Liver (tissue), 8 donors: ENCODE measurements at regions not wholly inside any gene's neighbourhood (a gene's known extent, or its start where the extent isn't known, plus 50 kb on each side); places are given as distances from the start of the nearest gene placed in this dataset.

Source experiments
- DNase-seq: peaks from one replicate; pipeline ENCODE4 v3.0.0-alpha.2; 2017; ENCODE audit warnings: low spot score
- H3K27ac ChIP-seq, 2 donors: one replicate each; pipeline ENCODE4 v1.7.0; 2013; ENCODE audit warnings: inconsistent platforms in 2 of 2, low read length in 2 of 2, control low read depth in 1 of 2, low read depth in 1 of 2, mild to moderate bottlenecking in 1 of 2
- H3K27me3 ChIP-seq, 4 donors: one replicate each; pipeline versions ENCODE4 v1.6.1 to v1.7.0; 2013; ENCODE audit warnings: low read length in 3 of 4, inconsistent platforms in 1 of 4, mild to moderate bottlenecking in 1 of 4, moderate library complexity in 1 of 4; ENCODE audit not compliant: control insufficient read depth in 4 of 4, insufficient read depth in 4 of 4
- H3K36me3 ChIP-seq, 4 donors: one replicate each; pipeline versions ENCODE4 v1.6.1 to v1.7.0; 2013; ENCODE audit warnings: low read length in 3 of 4, mild to moderate bottlenecking in 3 of 4, low read depth in 1 of 4, moderate library complexity in 1 of 4; ENCODE audit not compliant: control insufficient read depth in 4 of 4, insufficient read depth in 3 of 4
- H3K4me1 ChIP-seq, 4 donors: one replicate each; pipeline versions ENCODE4 v1.6.1 to v1.7.0; 2013; ENCODE audit warnings: low read length in 3 of 4, mild to moderate bottlenecking in 3 of 4, moderate library complexity in 1 of 4; ENCODE audit not compliant: control insufficient read depth in 4 of 4, insufficient read depth in 4 of 4
- H3K4me3 ChIP-seq, 3 donors: one replicate each; pipeline versions ENCODE4 v1.6.1 to v1.7.0; 2013; ENCODE audit warnings: low read length in 3 of 3, control low read depth in 1 of 3, low read depth in 1 of 3, mild to moderate bottlenecking in 1 of 3
- H3K9ac ChIP-seq, 2 donors: one replicate each; pipeline ENCODE4 v1.7.0; 2013; ENCODE audit warnings: low read length in 2 of 2, mild to moderate bottlenecking in 2 of 2, moderate library complexity in 2 of 2, control low read depth in 1 of 2, low read depth in 1 of 2
- H3K9me3 ChIP-seq, 4 donors: one replicate each; pipeline versions ENCODE4 v1.6.1 to v1.7.0; 2013; ENCODE audit warnings: low read length in 3 of 4; ENCODE audit not compliant: control insufficient read depth in 4 of 4
- ATF3 ChIP-seq: IDR thresholded peaks from 2 replicates; pipeline ENCODE4 v1.6.1; 2016; ENCODE audit warnings: antibody characterized with exemption
- CTCF ChIP-seq: fragments of 150-350 bp; IDR thresholded peaks from 2 replicates; pipeline ENCODE4 v1.5.1; 2017; ENCODE audit warnings: improper control_type of control experiment, low read depth, low read length; ENCODE audit not compliant: missing input control
- EGR1 ChIP-seq, 2 donors: IDR thresholded peaks; 2 replicates each; pipeline ENCODE4 v1.6.1; 2016 to 2018; ENCODE audit warnings: antibody characterized with exemption in 2 of 2, low read depth in 2 of 2
- FOXA1 ChIP-seq: IDR thresholded peaks from 2 replicates; pipeline ENCODE4 v1.6.1; 2016; ENCODE audit warnings: antibody characterized with exemption
- FOXA2 ChIP-seq: IDR thresholded peaks from 2 replicates; pipeline ENCODE4 v1.6.1; 2016; ENCODE audit warnings: antibody characterized with exemption
- GABPA ChIP-seq, 2 donors: IDR thresholded peaks in 1 of 2; conservative IDR thresholded peaks in 1 of 2; 2 replicates each; pipeline ENCODE4 v1.6.1; 2016; ENCODE audit warnings: antibody characterized with exemption in 2 of 2, mild to moderate bottlenecking in 1 of 2, moderate library complexity in 1 of 2
- HNF4A ChIP-seq, 2 donors: conservative IDR thresholded peaks; 2 replicates each; pipeline ENCODE4 v1.6.1; 2016; ENCODE audit warnings: antibody characterized with exemption in 2 of 2, mild to moderate bottlenecking in 2 of 2
- HNF4G ChIP-seq: IDR thresholded peaks from 2 replicates; pipeline ENCODE4 v1.6.1; 2016; ENCODE audit warnings: antibody characterized with exemption
- JUND ChIP-seq, 2 donors: IDR thresholded peaks; 2 replicates each; pipeline ENCODE4 v1.6.1; 2016; ENCODE audit warnings: antibody characterized with exemption in 2 of 2
- MAX ChIP-seq: IDR thresholded peaks from 2 replicates; pipeline ENCODE4 v1.6.1; 2016; ENCODE audit warnings: antibody characterized with exemption
- NR2F2 ChIP-seq: IDR thresholded peaks from 2 replicates; pipeline ENCODE4 v1.6.1; 2016; ENCODE audit warnings: antibody characterized with exemption
- RAD21 ChIP-seq, 2 donors: IDR thresholded peaks; 2 replicates each; pipeline ENCODE4 v1.6.1; 2016; ENCODE audit warnings: antibody characterized with exemption in 2 of 2, mild to moderate bottlenecking in 2 of 2
- REST ChIP-seq: IDR thresholded peaks from 2 replicates; pipeline ENCODE4 v1.6.1; 2016; ENCODE audit warnings: antibody characterized with exemption, mild to moderate bottlenecking
- RXRA ChIP-seq, 2 donors: IDR thresholded peaks; 2 replicates each; pipeline ENCODE4 v1.6.1; 2017 to 2018; ENCODE audit warnings: antibody characterized with exemption in 2 of 2, mild to moderate bottlenecking in 1 of 2
- SP1 ChIP-seq: IDR thresholded peaks from 2 replicates; pipeline ENCODE4 v1.6.1; 2018; ENCODE audit warnings: antibody characterized with exemption, mild to moderate bottlenecking
- TAF1 ChIP-seq: conservative IDR thresholded peaks from 2 replicates; pipeline ENCODE4 v1.6.1; 2016; ENCODE audit warnings: antibody characterized with exemption, mild to moderate bottlenecking
- YY1 ChIP-seq: IDR thresholded peaks from 2 replicates; pipeline ENCODE4 v1.6.1; 2016; ENCODE audit warnings: antibody characterized with exemption, mild to moderate bottlenecking
- ZBTB33 ChIP-seq: IDR thresholded peaks from 2 replicates; pipeline ENCODE4 v1.6.1; 2016; ENCODE audit warnings: antibody characterized with exemption
- WGBS: extraction: QIAGEN DNeasy Blood & Tissue Kit; methylation state at CpG from one replicate; pipeline ENCODE4 v1.1.7; 2013; 5-methylcytosine and 5-hydroxymethylcytosine counted together
- donor health status: healthy.
- donor health status: healthy.
- donor health status: healthy.
- donor health status: healthy.
- donor health status: healthy.

- DNase-seq: no peak
- WGBS: 84% methylated on average over 2 of the region's 2 CpGs
- Histone ChIP-seq H3K4me1 (no peaks in the 10 kb centered on the region), H3K36me3 (no peaks in the 10 kb centered on the region), H3K4me3 (no peak overlapping the region), H3K27ac (no peak overlapping the region), H3K27me3 (no peaks in the 10 kb centered on the region), H3K9ac (no peak overlapping the region), H3K9me3 (no peaks in the 10 kb centered on the region)
- TF ChIP-seq CTCF (no peak), RXRA (IDR thresholded peaks at IDR 0.05) (no peak), TAF1 (no peak), NR2F2 (no peak)
These were observed 200.2 kb upstream of the RBFOX1 start for GRCh38 chr16:7132465-7132864.

- Histone ChIP-seq H3K36me3 (no peaks in the 10 kb centered on the region), H3K4me1 (no peaks in the 10 kb centered on the region), H3K4me3 (no peak overlapping the region), H3K27ac (no peak overlapping the region), H3K9me3 (no peaks in the 10 kb centered on the region), H3K9ac (no peak overlapping the region), H3K27me3 (peaks cover 0 to 4% (median 0%) of the 10 kb centered on the region in 4 donors)
- DNase-seq: no peak
- TF ChIP-seq JUND (IDR thresholded peaks at IDR 0.05): no peak
- TF ChIP-seq EGR1 (IDR thresholded peaks at IDR 0.05; ENCODE audit: low read depth in 2 of 2): no peak
- no peak for TF ChIP-seq GABPA (IDR thresholded peaks at IDR 0.05 in 1 of 2, conservative IDR thresholded peaks at IDR 0.05 in 1 of 2)
- no peak for TF ChIP-seq MAX
- no peak for TF ChIP-seq ATF3
- TF ChIP-seq REST: no peak
- TF ChIP-seq TAF1: no peak
- TF ChIP-seq YY1: no peak
- TF ChIP-seq HNF4A (conservative IDR thresholded peaks at IDR 0.05): no peak
- no peak for TF ChIP-seq CTCF
- TF ChIP-seq FOXA1: no peak
- no peak for TF ChIP-seq NR2F2
- no peak for TF ChIP-seq RXRA (IDR thresholded peaks at IDR 0.05)
- no peak for TF ChIP-seq HNF4G
- TF ChIP-seq ZBTB33: no peak
- TF ChIP-seq RAD21 (IDR thresholded peaks at IDR 0.05): no peak
- TF ChIP-seq SP1: no peak
- TF ChIP-seq FOXA2: no peak
- WGBS: 53% methylated on average over 5 of the region's 5 CpGs
These were observed 207.9 kb upstream of the RBFOX1 start for GRCh38 chr16:7124701-7125100.
